ENCODE measurements at regions not wholly inside any gene's neighbourhood (a gene's known extent, or its start where the extent isn't known, plus 50 kb on each side); places are given as distances from the start of the nearest gene placed in this dataset.

DNA sequence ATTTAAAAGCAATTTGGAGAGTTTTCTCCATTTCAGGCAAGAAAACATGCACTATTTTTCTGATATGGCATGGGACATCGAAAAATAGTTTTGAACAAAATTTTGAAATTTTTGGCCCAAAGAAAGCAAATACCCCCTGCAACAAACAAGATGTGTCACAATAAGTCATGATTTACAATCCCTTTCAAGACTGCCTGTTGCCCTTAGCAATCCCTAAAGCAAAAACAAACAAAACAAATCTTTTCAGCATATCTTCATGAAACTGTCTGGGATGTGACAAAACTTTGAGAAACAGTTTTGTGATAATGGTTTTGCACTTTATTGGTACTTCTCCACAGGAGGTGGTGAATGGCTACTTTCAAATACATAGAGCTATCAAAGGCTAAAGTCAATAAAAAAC lies 1888.7 kb upstream of the PIK3C3 start:
- DNase-seq, result no peak

DNA sequence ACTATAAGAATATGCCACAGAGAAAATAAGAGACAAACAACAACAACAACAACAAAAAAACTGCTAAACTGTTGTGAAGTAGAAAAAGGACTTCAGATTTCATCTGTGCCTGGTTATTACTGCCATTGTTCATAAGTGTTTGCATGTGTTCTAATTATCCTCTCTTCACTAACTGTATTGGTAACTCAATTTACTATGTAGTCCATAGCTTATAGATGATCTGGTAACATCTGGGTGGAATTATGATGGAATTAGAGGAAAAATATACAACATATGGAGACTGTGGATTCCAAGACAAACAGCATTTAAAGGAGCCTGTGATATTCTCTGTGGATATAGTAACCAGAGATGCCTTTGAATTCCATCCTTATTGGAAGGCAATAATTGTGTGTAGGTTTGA lies 1891.5 kb upstream of the PIK3C3 start:
- DNase-seq, result no peak

DNA sequence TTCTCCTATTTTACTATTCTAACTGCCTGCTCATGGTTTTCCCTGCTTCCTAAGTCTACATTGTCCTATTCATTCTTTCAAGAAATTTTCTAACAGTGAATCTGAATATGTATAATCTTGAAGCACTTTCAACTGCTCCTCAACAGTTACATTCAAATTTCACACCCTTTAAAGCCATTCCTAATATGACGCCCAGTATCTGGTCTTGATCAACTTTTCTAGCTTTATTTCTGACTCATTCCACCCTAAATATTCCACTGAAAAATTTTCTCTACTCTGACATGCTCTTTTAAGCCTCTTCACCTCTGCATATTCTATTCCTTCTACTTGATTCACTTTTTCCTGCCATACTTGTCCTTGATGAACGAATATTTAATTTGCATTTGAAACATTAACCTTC lies 1893.9 kb upstream of the PIK3C3 start:
- no peak for DNase-seq

DNA sequence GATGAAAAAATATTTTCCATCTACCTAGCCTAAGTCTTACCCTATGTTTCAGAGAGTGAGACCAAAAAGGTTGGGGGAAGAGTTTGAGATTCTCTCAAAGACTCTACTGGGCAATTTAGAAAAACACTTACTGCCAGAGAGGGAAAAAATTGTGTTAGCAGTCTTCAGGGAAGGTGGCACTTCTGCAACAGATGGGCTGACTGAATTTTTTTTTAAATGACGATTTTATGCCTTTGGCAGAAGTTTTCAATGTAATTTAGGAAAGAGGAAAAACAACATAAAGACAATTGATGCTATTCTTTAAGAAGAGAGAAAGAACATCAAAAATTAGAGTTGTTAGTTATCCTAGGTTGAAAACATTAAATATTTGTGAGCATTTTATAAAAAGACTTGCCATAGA lies 1894.5 kb upstream of the PIK3C3 start:
- DNase-seq, result no peak

DNA sequence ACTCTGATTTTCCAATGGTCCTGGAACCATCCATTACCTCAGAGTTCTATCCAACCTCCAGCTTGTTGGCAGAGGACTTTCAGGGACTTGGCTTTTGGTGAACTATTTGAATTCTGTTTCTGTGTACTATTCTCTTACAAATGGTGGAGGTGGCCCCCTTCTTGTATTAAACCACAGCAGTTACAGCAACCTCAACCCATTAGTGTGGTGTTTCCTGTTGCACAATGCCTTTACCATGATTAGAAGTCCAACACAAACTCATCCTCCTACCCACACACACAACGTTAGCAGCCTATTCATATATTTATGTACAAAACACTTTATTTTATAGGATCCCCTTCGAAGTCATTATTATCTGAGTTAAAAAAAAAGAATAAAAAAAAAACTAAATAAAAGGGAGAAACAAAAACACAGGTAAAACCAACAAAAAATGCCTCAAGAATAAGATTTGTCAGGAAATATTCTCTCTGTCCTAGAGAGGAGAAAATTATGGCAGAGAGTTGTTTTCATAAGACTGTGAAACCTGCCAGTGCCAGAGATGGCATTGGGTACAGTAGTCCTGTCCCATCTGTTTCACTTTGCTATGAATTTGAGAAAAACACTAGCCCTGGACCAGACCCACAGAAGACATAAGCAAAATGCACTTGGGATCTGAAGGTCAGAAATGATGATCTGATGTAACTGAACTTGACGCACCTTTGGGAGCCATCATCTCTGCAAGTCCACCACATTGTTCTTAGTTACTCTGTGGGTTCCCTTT lies 1896.0 kb upstream of the PIK3C3 start:
- no peak for DNase-seq

DNA sequence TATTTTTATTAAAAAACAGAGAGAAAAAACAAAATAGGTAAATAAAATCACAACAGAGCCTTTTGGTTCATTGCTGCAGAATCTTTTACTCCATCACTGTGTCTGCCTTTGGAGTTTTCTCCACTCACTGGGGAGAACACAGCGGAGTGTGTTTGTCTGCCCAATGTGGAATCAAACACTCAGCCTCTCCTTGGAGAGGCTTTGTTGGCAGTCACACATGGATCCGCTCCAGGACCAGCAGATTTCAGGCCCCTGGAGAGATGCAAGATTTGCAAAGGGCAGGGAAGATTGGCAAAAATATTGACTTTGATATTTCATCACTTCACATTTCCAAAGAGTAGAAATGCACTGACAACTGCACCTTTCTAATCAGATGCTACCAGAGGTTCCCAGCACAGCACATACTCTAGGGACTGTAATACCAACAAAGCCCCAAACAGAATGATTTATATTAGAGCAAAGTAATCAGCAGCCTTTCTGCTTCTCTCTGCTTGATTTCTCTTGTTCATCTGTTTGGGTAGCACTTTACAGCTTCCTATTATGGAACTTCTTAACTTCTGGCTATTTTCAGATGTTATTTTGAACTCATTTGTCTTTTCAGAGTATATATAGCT lies 1898.8 kb upstream of the PIK3C3 start:
- no peak for DNase-seq

DNA sequence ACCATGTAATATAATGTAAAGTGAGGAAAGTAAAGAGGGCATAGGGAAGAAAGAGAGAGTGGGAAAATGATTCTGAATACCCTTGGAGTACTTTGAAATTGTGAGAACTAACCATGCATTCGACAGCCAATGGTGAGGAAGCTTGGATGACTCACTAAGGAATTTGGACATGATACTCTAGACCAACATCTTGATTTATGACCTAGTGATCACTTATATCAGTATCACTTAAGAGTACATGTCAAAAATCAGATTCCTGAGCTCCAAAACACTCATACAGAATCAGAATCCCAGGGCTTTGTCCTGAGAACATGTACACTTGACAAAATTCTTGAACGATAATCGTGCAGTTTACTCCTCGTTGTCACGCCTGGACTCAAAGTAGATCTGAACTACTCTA lies 1899.8 kb upstream of the PIK3C3 start:
- no peak for DNase-seq

DNA sequence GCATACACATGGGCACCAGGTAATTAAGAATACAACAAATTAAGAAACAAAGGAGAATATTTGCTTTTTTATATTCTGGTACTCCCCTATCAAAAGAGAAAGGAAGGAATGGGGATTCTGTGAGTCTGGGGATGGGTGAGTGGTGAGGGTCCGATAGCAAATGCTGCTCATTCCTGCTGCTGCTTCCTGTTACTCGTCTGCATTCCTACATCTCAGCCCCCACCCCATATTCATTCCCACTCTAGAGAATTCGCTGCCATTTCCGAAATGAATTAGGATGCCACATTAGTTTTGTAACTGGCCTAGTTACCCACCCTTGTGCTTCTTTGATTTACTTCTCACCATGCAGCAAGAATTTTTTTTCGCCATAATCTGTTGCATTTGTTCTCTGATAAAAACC lies 1905.3 kb upstream of the PIK3C3 start:
- DNase-seq, result no peak

DNA sequence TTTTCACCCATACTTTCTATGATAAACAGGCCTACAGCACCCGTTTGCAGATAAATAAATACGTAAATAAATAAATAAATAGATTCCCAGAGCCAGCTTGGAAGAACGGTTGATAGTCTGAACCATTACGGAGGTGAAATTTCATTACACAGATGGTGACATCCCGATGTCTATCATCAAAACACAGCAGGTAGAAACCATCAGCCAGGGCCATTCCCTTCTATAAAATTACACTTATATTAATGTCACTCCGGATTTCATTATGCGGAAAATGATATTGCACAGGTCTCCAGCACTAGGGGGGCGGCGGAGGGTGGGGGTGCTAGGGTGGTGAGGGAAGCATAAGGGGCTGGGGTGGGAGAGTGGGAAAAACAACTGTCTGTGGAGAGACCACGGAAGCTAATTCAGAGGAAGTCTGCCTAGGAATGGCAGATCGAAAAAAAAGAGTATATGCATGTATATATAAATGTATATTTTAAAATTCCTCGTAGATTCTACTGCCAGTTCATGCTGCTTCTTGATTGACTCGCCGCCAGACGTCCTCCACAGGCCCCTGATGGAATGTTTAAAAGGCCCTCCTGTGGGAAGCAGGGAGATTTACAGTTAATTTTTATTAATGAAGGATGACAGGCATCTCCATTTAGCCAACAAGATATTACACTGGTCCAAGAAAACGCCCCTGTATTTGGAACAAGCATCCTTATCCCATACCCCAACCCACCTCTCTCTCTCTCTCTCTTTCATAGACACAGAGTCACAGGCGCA lies 1906.0 kb upstream of the PIK3C3 start:
- DNase-seq, result no peak

DNA sequence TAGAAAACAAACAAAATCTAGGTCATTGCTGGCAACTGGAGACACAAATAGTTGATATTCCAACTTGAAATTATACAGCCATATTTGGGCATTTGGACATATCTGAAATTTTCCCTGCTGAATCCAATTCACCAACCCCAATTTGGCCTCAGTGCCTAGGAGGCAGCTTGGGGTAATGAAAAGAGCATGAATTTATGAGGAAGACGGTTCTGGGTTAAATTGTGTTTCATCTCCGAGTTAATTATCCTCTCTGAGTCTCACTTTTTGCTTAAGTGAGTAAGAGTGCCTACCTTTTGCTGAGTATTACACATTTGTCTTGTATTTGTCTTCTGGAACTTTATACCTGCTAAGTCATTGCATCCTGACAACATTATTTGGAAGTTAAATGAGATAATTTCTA lies 1906.8 kb upstream of the PIK3C3 start:
- no peak for DNase-seq

DNA sequence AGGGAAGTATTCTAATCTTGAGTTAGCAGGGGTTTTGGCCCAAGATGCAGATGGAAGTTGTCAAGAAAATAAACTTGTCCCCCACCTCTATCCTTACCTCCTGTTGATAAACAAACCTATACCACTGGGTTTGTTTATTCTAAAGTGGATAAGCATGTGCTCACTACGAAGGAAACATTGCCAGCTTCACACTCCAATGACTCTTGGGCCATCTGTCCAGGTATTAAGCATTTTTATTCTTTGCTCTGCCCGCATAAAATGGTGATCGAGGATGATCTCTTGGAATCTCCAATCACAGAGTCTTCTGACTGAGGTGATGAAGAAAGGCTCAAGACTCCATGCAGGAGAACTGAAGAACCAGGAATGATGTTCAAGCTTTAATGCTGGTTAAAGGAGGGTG lies 1908.4 kb upstream of the PIK3C3 start:
- DNase-seq, result no peak

DNA sequence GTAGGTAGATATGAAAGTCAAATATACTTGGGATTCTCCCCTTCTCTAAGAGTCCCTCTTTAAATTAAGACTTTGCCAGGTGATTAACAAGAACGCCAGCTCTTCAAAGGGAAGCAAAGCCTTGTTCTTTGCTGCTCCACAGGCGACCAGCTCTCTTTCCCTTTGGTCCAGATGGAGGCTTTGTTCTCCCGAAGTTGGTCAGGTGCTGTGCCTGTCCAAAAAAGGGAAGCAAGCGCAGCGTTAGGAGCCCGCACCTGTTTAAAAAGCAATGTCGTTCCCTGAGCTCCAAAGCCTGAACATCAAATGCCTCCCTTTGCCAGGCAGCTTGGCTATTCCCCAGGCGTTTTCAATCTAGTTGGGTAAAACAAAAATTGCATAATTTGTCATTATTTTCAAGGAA lies 1913.1 kb upstream of the PIK3C3 start:
- no peak for DNase-seq

DNA sequence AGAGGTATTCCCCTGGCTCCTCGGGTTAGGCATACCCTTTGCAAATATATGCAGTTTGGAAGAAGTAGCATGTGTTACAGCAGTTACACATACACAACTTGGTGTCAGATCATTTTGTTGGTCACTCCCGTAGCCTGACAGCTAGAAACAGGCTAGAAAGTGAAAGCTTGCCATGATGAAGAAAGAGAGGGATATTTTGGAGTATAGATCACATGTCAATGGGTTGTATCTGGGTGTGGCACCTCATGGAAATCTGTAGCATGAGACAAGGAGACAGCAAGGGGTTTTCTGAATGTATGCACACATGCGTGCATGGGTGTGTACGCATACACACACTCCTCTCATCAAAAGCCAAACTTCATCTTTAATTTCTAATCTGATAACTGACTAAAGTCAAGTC lies 1914.5 kb upstream of the PIK3C3 start:
- no peak for DNase-seq

DNA sequence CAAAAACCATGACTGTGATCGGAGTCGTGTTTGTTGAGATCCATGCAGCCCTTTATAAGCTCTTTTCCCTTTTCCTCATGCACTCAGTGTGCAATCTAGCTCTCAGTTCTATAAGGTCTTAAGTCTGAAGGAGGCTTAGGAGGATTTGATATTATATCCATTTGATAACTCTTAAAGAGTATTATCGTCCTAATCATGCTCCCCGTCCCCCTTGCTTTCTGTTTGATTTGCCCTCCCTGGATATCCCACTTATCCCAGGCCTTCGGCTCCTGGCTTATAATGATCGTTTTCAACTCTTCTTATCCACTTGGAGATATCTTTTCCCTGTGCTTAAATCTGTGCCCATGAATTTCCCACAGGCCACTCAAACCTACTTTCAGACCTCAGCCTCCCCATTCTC lies 1917.7 kb upstream of the PIK3C3 start:
- no peak for DNase-seq

DNA sequence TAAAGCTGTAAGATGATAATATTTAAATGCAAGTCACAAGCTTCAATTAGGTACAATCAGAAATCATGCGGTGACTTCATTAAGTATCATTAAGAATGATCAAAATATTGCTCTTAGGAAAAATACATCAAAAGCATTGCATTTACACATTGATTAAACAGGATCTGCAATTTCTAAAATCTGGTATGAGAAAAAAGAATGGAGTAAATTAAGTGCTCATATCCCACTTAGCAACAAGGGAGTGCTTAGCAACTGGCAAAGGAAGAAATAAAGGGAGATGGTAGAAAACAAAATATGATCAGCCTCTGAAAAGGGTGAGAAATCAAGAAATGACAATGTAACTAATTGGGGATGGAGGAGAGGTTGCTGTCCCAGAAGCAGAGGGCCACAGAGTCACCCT lies 1918.2 kb upstream of the PIK3C3 start:
- DNase-seq, result no peak

DNA sequence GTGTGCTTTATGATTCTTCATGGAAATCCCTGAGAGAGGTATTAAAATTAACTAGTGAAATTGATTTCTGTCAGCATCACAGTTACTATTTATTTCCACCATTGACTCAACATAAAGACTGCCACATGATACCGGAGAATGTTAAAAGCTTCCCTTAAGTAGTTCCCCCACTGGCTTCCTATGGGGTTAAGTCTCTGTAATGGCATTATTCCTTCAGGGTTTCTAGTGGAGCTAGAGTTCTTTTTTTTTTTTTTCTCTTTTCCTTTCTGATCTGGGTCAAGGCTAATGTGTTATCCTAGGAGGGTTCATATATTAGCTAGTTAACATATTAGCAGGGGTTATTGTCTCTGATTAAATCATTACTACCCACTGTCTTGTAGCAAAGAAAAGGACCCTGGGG lies 1919.1 kb upstream of the PIK3C3 start:
- no peak for DNase-seq

DNA sequence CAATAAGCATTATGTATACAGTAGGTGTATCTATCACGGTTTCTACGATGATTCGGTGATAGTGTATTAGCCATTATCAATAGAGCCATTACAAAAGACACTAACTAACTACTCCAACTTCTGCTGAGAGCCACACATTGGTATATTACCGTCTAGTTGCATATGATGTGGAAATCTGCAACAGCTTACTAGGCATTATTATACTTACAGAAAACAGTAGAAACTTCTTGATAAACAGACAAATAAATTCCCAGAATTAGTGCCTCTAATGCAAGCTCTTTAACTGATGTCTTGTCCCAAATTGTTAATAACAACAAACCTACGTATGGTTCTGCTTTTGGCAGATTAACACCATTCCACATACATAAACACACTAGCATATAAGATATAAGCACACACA lies 1923.0 kb upstream of the PIK3C3 start:
- DNase-seq, result no peak

DNA sequence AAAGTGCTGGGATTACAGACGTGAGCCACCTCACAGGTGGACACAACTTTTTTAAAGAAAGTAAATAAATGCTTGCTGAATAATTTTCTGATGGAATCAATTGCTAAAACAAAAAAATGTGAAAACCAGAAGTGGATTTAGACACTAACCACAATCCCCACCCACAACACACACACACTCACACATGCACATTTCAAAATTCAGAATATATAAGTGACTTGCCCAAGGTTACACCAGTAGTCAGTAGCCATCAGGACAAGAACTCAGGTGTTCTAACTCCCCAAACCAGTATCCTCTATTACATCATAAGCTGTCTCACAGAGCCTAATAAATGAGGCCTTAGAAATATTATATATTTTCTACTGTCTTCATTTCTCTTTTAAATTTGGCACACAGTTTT lies 1923.6 kb upstream of the PIK3C3 start:
- no peak for DNase-seq

DNA sequence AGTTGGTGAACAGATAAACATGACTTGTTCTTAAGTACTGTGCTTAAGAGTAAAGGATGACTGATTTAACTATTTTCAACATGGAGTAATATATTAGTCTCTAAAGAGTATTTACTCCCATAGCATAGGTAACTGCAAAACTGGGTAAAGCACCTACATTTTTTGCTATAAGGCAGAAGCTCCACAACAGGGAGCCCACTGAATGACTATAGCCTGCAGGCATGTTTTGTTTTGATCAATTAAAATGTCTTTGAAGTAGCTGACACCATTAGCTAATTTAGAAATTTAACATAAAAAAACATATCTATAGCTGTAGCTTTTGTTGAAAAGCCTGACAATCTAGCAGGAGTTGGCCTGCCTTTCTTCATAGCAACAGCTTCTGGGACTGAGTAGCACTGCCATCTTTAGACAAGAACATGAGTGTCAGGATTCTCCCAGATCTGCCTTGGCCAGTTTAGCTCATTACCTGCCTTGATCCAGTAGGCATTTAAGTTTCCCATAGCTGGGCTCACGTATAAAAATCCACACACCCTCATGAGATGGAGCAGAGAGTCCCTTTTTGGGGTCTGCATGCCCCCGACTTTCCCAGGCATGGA lies 1935.1 kb upstream of the PIK3C3 start:
- DNase-seq, result no peak

DNA sequence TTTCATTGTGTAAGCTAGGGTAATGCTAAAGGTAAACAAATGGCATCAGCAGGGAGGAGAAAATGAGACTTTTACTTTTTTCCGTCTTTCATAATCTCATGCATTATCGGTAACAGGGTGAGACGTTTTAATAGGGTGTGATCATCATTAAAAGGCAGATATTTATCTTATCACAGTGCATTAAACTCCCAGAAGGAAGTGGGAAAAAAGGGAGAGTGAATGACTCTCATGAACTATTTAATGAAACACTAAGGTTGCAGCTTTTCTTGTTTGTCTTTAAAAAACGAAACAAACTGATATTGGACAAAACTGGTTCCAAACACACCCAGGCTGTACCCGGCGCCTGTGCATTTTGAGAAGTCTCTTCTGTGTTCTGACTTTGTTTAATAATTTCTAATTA lies 1936.8 kb upstream of the PIK3C3 start:
- no peak for DNase-seq

DNA sequence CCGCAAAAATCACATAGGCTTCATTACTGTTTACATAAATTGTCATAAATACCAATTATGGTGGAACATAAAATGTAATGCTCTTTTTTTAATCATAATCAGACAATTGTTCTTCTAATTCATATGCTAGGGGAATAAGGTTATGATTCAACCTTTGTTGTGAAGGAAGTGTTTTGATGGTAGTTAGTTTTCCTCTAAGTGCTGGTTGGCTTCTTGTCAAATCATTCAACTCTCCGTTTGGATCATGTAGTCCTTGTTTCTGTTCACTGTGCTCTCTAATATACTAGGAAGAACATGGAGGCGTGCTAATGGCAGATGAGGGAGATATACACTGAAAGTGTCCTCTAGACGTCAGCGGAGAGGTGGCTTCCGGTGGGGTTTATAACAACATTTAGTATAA lies 1938.0 kb upstream of the PIK3C3 start:
- DNase-seq, result no peak

DNA sequence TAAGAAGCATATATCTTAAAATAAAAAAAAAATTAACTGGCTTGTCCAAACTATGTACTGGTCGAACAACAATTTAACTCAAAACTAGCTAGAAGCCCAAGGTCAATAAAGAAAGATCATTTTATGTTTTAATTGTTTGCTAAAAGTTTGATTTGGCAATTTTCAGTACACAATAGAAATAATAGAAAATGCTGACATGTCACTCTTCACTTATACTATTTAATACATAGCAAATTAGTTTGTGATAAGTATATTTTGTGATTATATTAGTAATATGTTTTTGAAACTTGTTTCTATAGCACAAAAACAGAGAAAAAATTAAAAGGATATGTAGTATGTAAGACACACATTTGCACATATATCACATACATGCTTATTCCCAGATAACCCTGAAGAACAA lies 1938.6 kb upstream of the PIK3C3 start:
- no peak for DNase-seq

DNA sequence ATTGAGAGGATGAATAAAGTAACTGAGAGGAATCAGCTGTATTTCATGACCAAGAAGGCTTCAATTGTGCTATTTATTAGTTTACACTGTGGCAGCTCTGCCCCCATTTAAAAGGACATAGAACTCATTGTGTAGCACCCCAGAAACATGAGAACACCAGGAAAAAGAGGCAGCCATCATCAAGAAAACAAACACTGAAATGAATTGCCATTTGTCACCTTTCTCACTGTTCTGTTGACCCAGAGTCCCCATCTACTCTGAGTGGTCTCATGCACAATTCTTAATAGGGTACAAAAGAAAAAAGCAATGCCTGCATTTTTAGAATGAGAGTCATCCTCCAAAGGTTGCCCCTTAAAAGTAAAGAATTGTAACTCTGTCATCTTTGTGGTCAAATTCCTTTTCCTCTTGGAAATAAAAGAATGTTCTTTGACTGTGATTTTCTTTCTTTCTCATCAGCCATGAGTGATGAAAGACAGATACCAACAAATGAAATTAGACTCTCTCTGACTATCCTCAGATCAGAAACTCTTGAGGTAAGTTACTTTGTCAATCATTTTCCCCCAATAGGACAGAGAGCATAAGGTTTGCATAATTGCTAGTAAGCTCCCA lies 1941.9 kb upstream of the PIK3C3 start:
- DNase-seq, result no peak

DNA sequence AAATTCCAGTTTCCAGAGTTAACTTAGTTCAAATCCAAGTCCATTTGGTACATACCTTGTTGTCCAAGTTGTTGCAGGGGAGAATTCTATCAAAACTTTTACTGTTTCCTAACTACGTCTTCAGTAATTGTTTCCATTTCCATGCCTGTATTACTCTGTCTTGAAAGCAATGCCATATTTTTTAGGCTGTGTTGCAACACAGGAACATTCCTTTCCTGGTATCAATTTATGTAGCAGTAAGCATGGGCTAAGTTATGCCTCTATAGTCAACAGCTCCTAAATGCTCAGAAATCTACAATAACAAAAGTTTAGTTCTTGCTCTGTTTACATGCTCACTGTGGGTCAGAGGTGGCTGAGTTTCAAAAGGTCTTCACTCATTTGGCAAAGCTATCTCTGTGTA lies 1943.8 kb upstream of the PIK3C3 start:
- DNase-seq, result no peak

All from CD4-positive, alpha-beta T cell treated with Interleukin-17A for 1 hour (primary cell).